T-helper 17 cell (primary cell): ENCODE measurements at regions not wholly inside any gene's neighbourhood (a gene's known extent, or its start where the extent isn't known, plus 50 kb on each side); places are given as distances from the start of the nearest gene placed in this dataset.

Experiments used
- ATAC-seq: fragments of 150-1000 bp; cut with Tn5 transposase; 2 replicates; pipeline ENCODE4 v1.10.0; 2021; ENCODE audit warnings: mild to moderate bottlenecking, moderate library complexity
- DNase-seq, 3 donors: peaks; one replicate each; pipeline versions ENCODE4 v3.0.0 to v3.0.0-alpha.2; 2020 to 2021
- H3K9me3 ChIP-seq: one replicate; pipeline ENCODE4 v1.7.0; 2013; ENCODE audit warnings: low read length, mild to moderate bottlenecking; ENCODE audit not compliant: control insufficient read depth, poor library complexity, severe bottlenecking
- H3K27ac Mint-ChIP-seq: one replicate; pipeline ENCODE4 v1.8.0; 2022; ENCODE audit warnings: mild to moderate bottlenecking, moderate library complexity, mixed read lengths
- H3K27me3 Mint-ChIP-seq: one replicate; pipeline ENCODE4 v1.8.0; 2022; ENCODE audit warnings: mixed read lengths
- H3K36me3 Mint-ChIP-seq: one replicate; pipeline ENCODE4 v1.8.0; 2022; ENCODE audit warnings: low read depth, mixed read lengths
- H3K4me1 Mint-ChIP-seq: one replicate; pipeline ENCODE4 v1.8.0; 2022; ENCODE audit warnings: mild to moderate bottlenecking, mixed read lengths
- H3K4me3 Mint-ChIP-seq: one replicate; pipeline ENCODE4 v1.8.0; 2022; ENCODE audit warnings: mild to moderate bottlenecking, moderate library complexity, mixed read lengths

DNA sequence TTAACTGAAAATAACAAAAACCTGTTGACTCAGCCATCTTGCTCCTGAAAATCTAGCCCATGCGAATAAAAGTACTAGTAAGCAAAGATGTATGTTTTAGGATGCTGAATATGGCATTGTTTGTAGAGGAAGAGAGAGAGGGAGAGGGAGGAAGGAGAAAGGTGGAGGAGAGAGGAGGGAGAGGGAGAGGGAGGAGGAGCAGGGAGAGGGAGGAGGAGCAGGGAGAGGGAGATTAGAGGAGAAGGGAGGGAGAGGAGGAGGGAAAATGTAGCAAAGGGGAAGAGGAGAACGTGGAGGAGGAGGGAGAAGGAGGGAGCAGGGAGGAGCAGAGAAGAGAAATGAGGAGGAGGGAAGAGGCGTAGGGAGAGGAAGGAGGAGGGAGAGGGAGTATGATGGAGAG lies 324.5 kb upstream of the EEF2KMT start:
- ATAC-seq: no peak
- Mint-ChIP-seq H3K27me3 (peaks cover 23% of the 10 kb centered on the region), H3K36me3 (no peaks in the 10 kb centered on the region), H3K4me3 (no peak overlapping the region), H3K27ac (no peak overlapping the region), H3K4me1 (no peaks in the 10 kb centered on the region)
- H3K9me3 ChIP-seq: no peaks in the 10 kb centered on the region
- no peak for DNase-seq

DNA sequence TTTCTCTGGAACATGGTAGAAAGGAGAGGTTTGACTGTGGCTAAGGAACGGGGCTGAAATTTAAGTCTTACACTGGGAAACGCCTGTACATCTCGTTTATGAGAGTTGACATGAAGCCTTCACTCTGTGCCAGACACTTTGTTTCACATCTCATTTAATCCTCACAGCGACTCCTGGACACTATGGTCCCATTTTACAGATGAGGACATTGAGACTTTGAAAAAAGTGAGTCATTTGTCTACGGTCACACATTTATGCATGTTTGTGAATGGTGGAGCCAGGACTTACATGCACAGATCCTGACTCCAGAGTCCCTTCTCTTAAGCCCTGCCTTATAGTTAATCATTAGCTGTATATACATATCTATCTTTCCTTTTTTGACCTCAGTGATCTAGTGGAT lies 318.4 kb upstream of the EEF2KMT start:
- H3K4me1 Mint-ChIP-seq: no peaks in the 10 kb centered on the region

DNA sequence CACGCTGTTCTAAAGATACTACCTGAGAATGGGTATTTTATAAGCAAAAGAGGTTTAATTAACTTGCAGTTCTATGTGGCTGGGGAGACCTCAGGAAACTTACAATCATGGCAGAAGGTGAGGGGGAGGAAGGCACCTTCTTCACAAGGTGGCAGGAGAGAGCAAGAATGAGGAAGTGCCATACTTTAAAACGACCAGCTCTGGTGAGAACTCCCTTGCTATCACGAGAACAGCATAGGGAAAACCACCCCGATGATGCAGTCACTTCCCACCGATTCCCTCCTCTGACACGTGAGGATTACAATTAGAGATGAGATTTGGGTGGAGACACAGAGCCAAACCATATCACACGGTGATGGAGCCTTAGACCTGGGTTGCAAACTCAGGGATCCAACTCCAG lies 317.5 kb upstream of the EEF2KMT start:
- Mint-ChIP-seq H3K27me3 (peaks cover 10% of the 10 kb centered on the region), H3K27ac (no peak overlapping the region)

More for the DNA sequence above, 318.4 kb upstream of the EEF2KMT start:
- no peak for ATAC-seq
- Mint-ChIP-seq H3K36me3 (no peaks in the 10 kb centered on the region), H3K27me3 (peaks cover 10% of the 10 kb centered on the region), H3K27ac (no peak overlapping the region), H3K4me3 (no peak overlapping the region)
- H3K9me3 ChIP-seq: no peaks in the 10 kb centered on the region
- DNase-seq: no peak

DNA sequence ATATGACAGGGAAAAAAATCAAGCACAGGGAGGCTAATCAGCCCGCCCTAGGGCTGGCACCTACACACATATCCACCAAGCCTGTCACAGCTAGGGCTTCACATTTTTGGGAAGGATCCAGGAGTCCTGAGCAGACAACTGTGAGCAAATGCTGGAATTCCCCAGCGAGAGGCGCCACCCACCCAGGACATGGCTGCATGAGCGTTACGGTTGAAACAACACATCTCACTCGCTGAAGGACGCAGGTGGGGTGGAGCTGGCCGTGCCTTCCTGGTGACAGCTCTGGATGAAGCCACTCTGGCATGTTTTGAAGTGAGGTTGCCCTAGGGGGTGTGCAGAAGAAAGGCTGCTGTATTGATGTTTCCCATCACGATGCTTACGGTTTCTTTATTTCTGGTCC lies 315.1 kb upstream of the EEF2KMT start:
- H3K9me3 ChIP-seq: no peaks in the 10 kb centered on the region
- no peak for DNase-seq
- H3K27ac Mint-ChIP-seq: no peak overlapping the region

More for the DNA sequence above, 317.5 kb upstream of the EEF2KMT start:
- DNase-seq (no peak), ATAC-seq (no peak)
- H3K36me3 Mint-ChIP-seq: no peaks in the 10 kb centered on the region
- H3K4me3 Mint-ChIP-seq: no peak overlapping the region
- H3K9me3 ChIP-seq: no peaks in the 10 kb centered on the region
- no peaks in the 10 kb centered on the region for H3K4me1 Mint-ChIP-seq

DNA sequence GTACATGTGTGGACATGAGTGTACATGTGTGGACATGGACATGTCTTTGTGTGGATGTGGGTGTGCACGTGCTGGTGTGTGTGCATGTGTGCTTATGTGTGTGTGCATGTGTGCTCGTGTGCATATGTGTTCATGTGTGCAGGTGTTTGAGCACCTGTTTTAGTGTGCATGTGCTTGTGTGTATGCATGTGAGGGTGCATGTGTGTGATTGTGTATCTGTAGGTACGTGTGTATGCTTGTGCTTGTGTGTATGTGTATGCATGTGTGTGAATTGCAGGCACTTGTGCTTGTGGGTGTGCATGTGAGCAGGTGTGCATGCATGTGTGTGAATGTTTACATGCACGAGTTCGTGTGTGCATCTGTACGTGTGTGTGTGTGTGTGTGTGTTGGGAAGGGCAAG lies 300.6 kb upstream of the EEF2KMT start:
- no peaks in the 10 kb centered on the region for H3K9me3 ChIP-seq
- Mint-ChIP-seq H3K27me3 (peaks cover 28% of the 10 kb centered on the region), H3K4me3 (no peak overlapping the region), H3K4me1 (peaks cover 2% of the 10 kb centered on the region), H3K27ac (no peak overlapping the region), H3K36me3 (no peaks in the 10 kb centered on the region)
- DNase-seq (no peak), ATAC-seq (no peak)

More for the DNA sequence above, 315.1 kb upstream of the EEF2KMT start:
- Mint-ChIP-seq H3K36me3 (no peaks in the 10 kb centered on the region), H3K4me1 (no peaks in the 10 kb centered on the region), H3K27me3 (no peaks in the 10 kb centered on the region), H3K4me3 (no peak overlapping the region)
- no peak for ATAC-seq

DNA sequence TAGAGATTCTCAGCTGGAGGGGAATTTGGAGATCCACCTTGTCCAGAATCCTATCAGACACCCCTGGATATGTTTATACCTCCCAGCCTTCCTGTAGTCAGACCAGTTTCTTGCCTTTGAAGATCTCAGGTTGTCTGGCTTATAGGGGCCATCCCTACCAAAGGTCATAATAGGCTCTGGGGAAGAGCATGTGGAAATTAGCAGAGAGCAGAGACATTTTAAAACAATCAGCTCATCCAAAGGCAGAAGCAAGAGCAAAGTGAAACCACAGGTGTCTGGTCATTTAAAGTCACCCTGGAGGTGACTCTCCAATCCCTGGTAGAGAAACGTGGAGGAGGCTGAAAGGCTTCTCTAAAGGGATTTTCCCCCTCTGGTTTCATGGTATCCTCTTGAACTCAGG lies 299.3 kb upstream of the EEF2KMT start:
- Mint-ChIP-seq H3K27ac (no peak overlapping the region), H3K27me3 (peaks cover 21% of the 10 kb centered on the region), H3K4me3 (no peak overlapping the region), H3K36me3 (no peaks in the 10 kb centered on the region), H3K4me1 (peaks cover 2% of the 10 kb centered on the region)
- H3K9me3 ChIP-seq: no peaks in the 10 kb centered on the region
- ATAC-seq (no peak), DNase-seq (no peak)

DNA sequence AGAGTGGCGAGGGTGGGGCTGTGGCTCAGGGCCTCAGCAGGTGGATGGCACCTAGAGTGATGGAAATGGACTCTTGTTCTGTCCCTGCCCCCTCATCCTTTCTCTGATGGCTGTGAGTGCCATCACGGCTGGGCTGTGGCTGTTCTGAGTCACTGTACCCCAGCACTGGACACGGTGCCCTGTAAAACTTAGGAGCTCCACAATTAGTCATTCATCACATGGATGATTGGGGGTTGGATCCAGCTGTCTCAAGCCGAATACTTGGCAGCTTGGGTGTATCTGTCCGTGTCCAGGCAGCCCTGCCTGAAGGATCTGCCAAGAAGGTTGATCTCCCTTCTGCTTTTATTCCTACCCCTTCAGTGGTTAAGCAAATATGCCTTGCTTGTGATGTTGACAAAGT lies 295.5 kb upstream of the EEF2KMT start:
- no peaks in the 10 kb centered on the region for H3K4me1 Mint-ChIP-seq
- H3K27ac Mint-ChIP-seq: no peak overlapping the region
- H3K36me3 Mint-ChIP-seq: no peaks in the 10 kb centered on the region
- DNase-seq (no peak), ATAC-seq (no peak)
- peaks cover 15% of the 10 kb centered on the region for H3K27me3 Mint-ChIP-seq
- H3K9me3 ChIP-seq: no peaks in the 10 kb centered on the region
- H3K4me3 Mint-ChIP-seq: no peak overlapping the region

DNA sequence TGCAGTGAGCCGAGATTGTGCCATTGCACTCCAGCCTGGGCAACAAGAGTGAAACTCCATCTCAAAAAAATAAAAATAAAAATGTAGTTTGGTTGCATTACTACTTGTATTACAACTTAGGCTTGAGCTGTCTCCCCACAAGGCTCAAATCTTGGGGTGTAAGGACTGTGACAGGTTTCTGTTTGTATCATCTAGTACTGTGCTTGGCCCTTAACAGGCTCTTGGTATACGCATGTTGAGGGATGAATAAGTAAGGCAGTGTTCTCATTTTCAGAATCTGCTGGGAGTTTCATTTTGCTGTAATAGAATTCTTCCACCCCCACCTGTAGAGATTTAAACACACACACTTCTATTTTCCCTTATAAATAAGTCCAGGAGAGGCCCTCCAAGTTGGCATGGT lies 289.4 kb upstream of the EEF2KMT start:
- Mint-ChIP-seq H3K27me3 (no peaks in the 10 kb centered on the region), H3K36me3 (no peaks in the 10 kb centered on the region), H3K4me1 (no peaks in the 10 kb centered on the region), H3K4me3 (no peak overlapping the region), H3K27ac (no peak overlapping the region)
- ATAC-seq (no peak), DNase-seq (no peak)
- H3K9me3 ChIP-seq: no peaks in the 10 kb centered on the region

DNA sequence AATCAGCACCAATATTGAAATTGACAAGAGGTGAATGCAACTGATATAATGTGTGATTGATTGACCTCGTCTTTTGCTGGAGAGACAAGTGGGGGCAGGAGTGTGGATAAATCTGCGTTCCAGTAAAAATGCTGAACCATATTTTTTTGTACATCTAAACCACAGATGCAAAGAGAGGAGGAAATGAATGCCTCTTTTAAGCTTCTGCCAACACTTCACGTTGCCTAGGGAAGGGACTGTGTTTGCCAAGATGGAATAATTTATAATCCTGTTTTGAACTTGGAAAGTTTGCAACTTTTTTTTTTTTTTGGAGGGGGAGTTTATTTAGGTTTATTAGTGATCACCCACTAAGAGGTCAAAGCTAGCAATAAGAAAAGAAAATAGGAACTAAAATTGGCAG lies 288.2 kb upstream of the EEF2KMT start:
- H3K4me3 Mint-ChIP-seq: no peak overlapping the region
- no peaks in the 10 kb centered on the region for H3K36me3 Mint-ChIP-seq
- DNase-seq (no peak), ATAC-seq (no peak)
- no peaks in the 10 kb centered on the region for H3K9me3 ChIP-seq
- no peaks in the 10 kb centered on the region for H3K4me1 Mint-ChIP-seq
- H3K27me3 Mint-ChIP-seq: no peaks in the 10 kb centered on the region
- H3K27ac Mint-ChIP-seq: no peak overlapping the region

DNA sequence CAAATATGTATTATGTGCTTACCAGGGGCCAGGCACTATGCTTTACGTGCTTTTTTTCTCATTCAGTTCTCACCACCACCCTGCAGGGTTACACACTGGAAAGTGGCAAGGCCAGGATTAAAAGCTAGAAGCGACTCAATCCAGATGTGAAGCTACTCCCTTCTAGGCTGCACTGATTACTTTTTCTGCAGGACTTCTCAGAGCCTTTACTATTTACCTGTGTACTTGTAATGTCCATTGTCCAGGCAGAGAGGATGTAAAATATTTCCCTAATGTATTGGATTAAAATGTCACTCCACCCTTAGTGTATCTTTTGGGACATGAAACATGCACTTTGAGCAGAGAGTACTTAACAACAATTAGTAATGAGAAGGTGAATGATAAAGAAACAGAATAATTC lies 287.5 kb upstream of the EEF2KMT start:
- Mint-ChIP-seq H3K4me3 (no peak overlapping the region), H3K4me1 (no peaks in the 10 kb centered on the region), H3K27ac (no peak overlapping the region), H3K36me3 (no peaks in the 10 kb centered on the region), H3K27me3 (no peaks in the 10 kb centered on the region)
- no peaks in the 10 kb centered on the region for H3K9me3 ChIP-seq
- ATAC-seq (no peak), DNase-seq (no peak)

DNA sequence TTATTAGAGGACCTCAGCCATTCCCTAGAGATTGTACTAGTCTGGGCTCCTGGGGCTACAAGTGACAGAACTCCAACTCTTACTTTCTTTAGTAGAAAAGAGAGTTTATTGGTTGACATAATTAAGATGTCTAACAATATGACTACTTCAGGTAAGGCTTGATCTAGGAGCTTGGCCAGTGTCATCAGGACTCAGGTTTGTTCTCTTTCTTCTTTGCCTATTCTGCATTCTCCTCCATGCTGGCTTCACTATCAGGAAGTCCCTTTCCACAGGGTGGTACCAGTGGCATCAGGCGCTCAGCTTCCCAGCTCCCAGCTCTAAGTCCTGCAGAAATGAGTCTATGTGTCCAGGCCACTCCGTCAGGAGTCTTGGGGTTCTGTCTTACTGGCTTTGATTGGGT lies 286.1 kb upstream of the EEF2KMT start:
- no peaks in the 10 kb centered on the region for H3K9me3 ChIP-seq
- Mint-ChIP-seq H3K27ac (no peak overlapping the region), H3K27me3 (no peaks in the 10 kb centered on the region), H3K4me3 (no peak overlapping the region), H3K4me1 (no peaks in the 10 kb centered on the region), H3K36me3 (no peaks in the 10 kb centered on the region)
- ATAC-seq (no peak), DNase-seq (no peak)

DNA sequence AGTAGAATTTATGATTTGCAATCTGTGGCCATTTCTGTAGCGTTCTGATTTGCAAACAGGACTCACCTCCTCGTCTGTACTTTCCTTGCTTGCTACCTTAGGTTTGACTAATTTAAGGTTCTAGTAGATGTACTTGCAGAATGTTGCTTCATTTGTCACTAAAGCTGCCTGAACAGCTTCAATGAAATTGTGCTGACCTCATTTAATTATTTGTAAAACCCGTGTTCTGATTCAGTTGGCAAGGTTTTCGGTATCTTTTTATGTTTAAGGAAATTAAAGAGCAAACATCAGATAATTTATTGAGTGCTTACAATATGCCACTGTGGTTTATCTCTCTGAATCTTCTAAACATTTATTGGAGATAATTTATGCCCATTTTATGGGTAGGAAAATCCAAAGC lies 284.9 kb upstream of the EEF2KMT start:
- Mint-ChIP-seq H3K36me3 (no peaks in the 10 kb centered on the region), H3K27ac (no peak overlapping the region), H3K4me1 (no peaks in the 10 kb centered on the region), H3K27me3 (no peaks in the 10 kb centered on the region), H3K4me3 (no peak overlapping the region)
- H3K9me3 ChIP-seq: no peaks in the 10 kb centered on the region
- no peak for ATAC-seq
- no peak for DNase-seq

DNA sequence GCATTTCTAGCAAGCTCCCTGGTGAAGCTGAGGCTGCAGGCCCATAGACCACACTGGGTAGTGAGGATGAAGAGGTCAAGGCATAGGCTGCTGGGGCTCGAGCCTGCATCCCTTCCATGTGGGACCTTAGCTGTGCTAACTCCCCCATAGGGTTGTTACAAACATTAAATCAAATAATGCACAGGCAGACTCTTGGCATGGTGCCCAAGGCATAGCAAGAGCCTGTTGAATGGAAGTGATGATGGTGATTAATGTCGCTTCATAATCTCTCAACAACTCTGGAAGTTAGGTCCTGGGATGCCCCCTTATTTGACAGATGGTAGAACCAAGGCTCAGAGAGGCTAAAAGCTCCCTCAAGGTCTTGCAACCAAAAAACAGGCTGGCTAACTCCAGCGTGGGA lies 283.9 kb upstream of the EEF2KMT start:
- Mint-ChIP-seq H3K36me3 (no peaks in the 10 kb centered on the region), H3K4me3 (no peak overlapping the region), H3K4me1 (no peaks in the 10 kb centered on the region), H3K27ac (no peak overlapping the region), H3K27me3 (no peaks in the 10 kb centered on the region)
- ATAC-seq (no peak), DNase-seq (no peak)
- H3K9me3 ChIP-seq: no peaks in the 10 kb centered on the region

DNA sequence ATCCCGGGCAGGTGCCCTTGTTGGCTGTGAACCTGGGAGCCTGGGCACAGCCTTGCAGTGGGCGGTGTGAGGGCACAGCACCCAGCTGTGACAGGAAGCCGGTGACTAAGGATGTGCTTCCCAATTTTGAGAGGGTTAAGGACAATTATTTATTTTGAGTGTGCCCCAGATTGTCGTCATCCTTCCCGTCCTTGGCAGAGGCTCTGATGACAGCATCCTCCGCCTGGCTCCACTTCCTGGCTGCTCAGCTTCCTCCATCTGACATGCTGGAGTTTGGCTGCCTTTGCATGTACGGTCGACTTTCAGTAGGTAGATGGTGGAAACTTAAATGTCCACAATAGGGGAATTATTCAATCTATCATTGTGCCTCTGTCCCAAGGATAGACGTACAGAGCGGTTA lies 282.4 kb upstream of the EEF2KMT start:
- Mint-ChIP-seq H3K27me3 (no peaks in the 10 kb centered on the region), H3K4me3 (no peak overlapping the region), H3K4me1 (no peaks in the 10 kb centered on the region), H3K36me3 (no peaks in the 10 kb centered on the region), H3K27ac (no peak overlapping the region)
- DNase-seq: no peak
- H3K9me3 ChIP-seq: no peaks in the 10 kb centered on the region
- ATAC-seq: no peak

DNA sequence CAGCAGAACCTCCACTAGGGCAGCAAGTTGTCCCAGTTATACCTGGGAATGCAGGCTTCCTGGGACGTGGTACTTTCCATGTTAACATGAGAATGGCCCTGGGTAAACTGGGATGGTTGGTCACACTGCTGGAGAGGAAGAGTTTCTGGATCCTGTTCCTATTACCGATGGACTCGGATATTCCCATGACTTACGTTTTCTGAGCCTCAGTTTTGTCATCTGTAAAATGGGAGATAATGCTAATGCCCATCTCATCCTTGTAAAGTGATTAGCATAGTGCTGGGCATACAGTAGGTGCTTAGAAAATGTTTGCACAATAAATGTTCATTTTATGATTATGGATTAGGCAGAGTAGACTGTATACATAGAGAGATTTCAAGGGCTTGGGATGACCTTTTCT lies 280.9 kb upstream of the EEF2KMT start:
- Mint-ChIP-seq H3K4me1 (no peaks in the 10 kb centered on the region), H3K36me3 (peaks cover 2% of the 10 kb centered on the region), H3K27me3 (peaks cover 11% of the 10 kb centered on the region), H3K27ac (no peak overlapping the region), H3K4me3 (no peak overlapping the region)
- no peaks in the 10 kb centered on the region for H3K9me3 ChIP-seq
- ATAC-seq: no peak
- no peak for DNase-seq
